ENCODE measurements at regions not wholly inside any gene's neighbourhood (a gene's known extent, or its start where the extent isn't known, plus 50 kb on each side); places are given as distances from the start of the nearest gene placed in this dataset.
A peak's percentile ranks its signal among the peaks of the same experiment; 100 is the strongest.

DNA sequence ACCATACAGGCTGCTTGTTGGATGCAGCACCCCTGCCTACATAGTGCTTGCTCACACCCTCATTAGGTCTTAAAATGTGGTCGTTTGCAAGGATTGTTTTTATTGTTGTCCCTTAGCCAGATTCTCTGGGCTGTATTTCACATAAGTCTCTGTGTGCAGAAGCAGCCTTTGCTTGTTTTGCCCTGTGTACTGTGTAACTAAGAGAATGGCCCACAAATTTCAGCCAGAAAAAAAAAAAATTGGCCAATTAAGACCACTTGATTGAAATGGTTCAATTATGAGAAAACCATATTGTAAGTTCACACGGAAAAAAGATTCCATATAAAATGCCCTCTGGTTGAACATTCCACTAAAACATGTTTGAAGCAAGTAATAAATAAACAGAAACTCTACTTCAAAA lies 377.1 kb upstream of the SOX11 start:
- DNase-seq = no peak

- no peak for DNase-seq
Observed at GRCh38 chr2:5315512-5315911, 376.7 kb upstream of the SOX11 start.

DNA sequence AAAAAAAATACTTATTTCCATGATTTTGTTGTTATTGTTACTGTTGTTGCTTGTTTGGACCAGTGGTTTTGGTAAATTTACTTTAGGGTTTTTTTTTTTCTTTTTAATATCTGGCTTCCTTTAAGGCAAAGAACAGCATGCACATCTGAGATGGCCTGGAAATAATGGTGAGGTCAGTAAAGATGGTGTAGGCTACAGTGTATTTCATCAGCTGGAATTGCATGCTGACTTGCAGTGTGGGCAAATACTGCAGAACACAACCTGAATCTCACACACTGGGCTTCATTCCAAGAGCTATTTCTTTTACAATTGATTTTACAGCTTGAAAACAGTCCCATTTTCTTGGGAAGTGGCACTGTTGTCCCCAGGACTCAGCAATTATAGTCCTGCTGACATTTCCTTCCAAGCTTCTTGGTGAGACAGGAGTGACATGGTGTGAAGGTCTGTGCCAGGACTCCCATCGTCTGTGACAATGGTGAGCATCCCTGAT lies 376.1 kb upstream of the SOX11 start:
- no peak for DNase-seq

DNA sequence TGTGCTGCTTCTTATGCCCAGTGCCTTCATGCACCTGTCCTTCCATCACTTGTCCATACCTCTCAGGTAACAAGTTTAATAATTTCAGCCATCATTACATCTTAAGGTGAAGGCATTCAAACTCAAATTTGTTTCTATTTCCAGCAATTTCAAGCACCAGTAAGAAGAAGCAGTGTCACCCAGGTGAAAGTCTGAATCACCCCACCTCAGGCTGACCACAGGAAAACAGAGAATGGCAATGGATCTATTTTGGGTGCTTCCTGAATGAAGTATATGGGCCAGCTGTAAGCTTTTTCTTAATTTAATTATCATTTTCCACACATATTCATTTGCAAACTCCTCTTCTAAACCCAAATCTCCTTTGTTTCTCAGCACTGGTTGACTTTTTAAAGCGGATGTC lies 372.7 kb upstream of the SOX11 start:
- no peak for DNase-seq

GRCh38 chr2:5322396-5322795 lies 369.8 kb upstream of the SOX11 start:
- DNase-seq = no peak

DNA sequence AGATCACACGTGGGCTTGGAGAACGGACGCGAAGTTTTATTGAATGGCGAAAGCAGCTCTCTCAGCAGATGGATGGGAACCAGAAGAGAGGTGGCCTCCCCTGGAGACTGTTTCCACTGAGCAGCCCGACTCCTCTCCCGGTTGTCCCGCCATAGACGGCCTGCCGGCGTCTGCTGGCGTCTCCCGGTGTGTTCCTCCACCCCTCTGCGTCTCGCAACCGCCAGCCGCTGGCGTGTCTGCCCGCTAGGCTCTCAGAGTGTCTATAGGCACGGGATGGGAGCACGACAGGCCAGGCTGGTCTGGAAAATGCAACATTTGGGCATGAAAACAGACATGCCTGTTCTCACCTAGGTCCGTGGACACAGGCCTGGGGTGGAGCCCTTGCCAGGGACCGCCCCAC lies 366.7 kb upstream of the SOX11 start:
- DNase-seq = no peak

DNA sequence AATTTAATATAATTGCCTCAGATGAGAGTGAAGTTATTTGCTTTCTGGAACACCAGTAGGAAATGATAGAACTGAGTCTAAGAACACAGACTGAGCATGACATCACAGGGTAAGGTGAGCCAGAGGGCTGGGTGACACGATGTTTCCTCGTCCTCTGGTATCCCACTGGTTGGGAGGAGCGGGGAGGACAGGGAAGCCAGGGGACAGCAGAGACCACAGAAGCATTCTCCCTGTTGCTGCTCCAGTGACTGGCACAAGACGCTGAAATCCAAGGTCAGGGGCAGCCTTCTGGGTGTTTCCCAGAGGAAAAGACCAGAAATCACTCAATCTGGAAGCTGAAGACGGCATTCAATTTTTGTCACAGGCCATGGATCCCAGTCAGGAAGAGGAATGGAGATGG lies 363.4 kb upstream of the SOX11 start:
- DNase-seq = no peak

DNA sequence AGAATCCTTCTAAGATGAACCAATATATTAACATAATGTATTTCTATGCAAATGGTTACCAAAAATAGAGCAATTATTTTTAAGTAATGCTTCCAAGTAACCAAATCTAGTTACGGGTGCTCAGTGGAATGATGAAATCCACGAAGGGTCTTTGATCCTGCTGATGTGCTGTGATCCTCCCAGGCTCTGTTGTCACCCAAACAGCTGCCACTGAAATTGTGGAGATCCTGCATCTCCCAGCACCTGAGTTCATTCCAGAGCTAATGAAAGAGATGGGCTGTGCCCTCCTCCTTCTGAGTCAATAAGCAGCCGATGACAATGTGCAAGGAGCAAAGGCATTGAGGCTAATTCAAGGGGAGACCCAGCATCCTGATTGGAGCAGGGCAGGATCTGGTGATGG lies 362.4 kb upstream of the SOX11 start:
- DNase-seq = no peak

DNA sequence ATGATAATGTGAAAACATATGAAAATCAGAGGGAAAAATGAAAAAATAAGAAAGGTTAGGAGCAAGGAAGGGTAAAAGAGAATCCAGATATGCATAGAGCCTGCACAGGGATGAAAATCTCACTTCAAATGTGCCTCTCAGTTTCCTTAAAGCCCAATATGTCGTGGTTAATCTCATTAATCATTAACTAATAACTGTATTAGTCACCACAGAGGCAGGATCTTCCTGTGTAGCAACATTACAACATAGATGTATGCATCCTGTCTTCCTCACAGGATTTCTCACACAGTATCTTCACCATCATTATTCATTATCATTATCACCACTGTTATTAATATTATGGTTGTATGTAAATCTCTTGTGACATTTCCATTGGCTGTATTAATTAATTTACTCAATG lies 361.2 kb upstream of the SOX11 start:
- no peak for DNase-seq

DNA sequence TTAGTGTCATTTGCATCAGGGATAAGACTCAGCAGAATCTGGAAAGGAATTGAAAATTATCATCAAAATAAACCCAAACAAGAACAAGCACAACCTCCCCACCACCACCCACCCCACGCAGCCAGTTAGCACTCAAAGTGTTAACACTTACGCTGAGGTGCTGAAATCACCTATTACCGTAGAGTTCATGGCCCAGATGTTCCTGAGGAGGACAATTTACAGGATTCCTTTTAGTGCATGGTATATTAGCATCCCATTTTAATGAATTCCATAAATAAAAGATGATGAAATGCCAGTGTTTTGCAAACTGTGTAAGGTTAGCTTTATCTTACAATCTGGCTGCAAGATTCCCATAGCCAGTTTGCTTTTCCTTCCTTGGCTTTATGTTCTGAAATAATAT lies 359.3 kb upstream of the SOX11 start:
- no peak for DNase-seq

DNA sequence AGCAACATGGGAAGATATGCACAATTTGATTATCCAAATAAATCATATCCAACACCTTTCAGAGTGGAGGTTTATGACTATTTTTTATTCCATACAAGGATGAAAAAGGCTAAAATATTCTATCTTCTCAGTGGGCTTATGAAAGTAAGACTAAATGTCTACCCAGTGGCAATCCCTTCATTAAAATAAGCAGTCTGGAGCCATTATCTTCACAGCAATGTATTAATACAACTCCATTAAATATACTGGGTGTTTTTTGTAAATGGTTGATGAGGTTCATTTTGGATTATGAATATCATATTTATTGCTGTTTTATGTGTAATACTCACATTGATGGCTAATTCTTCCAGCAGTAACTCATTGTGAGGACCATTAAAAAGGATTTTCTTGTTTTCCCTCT lies 352.7 kb upstream of the SOX11 start:
- no peak for DNase-seq

DNA sequence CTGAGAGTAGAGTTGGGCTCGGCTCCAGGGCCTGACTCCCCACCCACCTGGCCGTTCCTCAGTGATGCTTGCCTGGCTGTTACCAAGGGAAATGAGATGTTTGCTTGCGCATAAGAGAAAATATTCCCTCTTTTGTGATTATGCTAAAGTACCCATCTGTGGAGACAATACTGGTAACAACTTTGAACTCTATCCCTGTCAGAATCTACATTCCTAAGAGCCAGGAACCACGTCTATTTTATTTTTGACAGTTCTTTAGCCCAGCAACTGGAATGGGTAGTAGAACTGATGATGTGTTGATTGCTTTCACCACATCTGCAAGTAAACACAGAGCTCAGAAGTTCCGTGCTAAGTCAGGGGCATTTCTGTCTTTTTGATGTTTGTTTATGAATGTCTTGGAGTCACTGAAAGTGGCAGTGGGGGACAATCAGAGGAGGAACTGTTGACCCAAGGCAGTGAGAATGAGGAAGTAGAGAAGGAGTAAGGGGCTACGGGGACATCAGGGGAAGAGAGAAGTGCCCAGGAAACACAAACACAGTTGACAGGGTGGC lies 348.3 kb upstream of the SOX11 start:
- no peak for DNase-seq

- DNase-seq = no peak
Observed at GRCh38 chr2:5352286-5352685, 339.9 kb upstream of the SOX11 start.

DNA sequence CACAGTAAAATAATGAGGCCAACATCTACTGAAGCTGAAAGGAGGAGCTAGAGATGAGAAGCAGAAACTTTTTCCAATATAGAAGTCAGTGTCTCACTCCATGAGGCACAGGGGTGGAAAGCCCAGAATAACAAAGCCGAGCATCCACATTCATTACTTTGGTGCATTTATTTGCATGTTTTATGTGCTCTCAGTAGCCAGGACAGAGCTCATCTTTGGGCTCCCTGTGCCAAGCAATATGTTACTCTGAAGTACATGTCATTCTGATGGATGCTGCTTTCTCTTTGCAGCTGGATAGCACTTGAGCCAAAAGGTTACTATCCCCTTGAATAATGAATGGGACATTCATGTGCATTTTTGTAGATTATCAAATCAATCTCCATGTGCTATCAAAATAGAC lies 338.6 kb upstream of the SOX11 start:
- no peak for DNase-seq

- no peak for DNase-seq
Observed at GRCh38 chr2:5359397-5359796, 332.8 kb upstream of the SOX11 start.

DNA sequence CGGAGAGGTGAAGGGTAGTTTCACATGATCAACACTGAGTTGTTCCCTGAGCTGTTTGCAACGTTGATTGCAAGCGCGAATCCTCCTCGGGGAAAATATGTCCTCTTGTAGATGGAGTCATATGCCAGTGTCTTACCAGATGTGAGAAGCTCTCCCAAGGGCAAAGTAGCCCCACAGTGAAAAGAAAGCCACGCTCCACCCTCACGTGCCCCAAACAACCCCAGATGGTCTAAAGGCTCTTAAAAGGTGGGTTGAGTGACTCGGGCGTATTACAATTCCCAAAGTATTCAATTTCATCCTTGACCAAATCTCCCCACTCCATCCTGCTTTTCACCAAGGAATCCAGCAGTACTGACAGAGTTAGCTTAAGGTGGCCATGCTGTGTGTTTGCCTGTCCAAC lies 332.1 kb upstream of the SOX11 start:
- no peak for DNase-seq

DNA sequence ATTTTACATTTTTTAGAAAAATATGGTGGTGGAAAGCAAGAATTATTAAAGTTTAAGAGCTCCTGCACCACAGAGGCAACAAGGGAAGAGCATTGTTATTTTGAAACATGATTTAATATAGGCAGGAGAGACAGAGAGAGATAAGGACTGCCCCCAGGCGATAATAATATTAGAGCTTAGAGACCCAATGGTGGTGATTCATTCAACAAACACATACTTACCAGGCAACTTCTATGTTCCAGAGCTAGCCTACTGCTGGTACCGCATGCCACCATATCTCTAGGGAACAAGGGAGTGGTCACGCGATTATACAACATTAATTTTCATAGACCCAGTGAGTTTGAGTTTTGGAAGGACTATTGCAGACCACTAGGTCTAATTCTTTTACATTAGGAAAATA lies 327.8 kb upstream of the SOX11 start:
- DNase-seq = no peak

- peak; percentile 18 for DNase-seq
Observed at GRCh38 chr2:5365871-5366461, 326.2 kb upstream of the SOX11 start.

- no peak for DNase-seq
Observed at GRCh38 chr2:5367321-5367720, 324.9 kb upstream of the SOX11 start.

- DNase-seq = no peak
Observed at GRCh38 chr2:5368263-5368662, 323.9 kb upstream of the SOX11 start.

GRCh38 chr2:5369510-5369909 lies 322.7 kb upstream of the SOX11 start:
- DNase-seq = no peak

GRCh38 chr2:5370158-5370557 lies 322.0 kb upstream of the SOX11 start:
- no peak for DNase-seq

GRCh38 chr2:5372141-5372540 lies 320.0 kb upstream of the SOX11 start:
- DNase-seq = no peak

DNA sequence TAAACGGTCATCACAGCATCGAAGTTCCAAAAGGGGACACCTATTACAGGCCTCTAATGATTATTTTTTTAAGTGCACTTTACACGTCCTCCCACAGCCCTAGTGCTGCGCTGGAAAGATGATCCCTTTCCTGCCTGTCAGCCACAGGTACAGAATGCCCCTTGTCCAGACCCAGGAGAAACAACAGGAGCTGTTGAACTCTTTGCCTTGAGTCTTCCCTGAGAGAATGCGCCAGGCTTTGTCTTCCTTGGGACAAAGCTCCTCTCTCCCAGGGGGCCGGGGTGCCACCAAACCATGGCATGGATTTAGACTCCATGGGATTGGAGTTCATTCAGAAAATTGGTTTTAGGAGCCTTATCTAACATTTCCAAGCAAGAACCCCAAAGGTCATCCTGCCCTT lies 319.0 kb upstream of the SOX11 start:
- no peak for DNase-seq

DNA sequence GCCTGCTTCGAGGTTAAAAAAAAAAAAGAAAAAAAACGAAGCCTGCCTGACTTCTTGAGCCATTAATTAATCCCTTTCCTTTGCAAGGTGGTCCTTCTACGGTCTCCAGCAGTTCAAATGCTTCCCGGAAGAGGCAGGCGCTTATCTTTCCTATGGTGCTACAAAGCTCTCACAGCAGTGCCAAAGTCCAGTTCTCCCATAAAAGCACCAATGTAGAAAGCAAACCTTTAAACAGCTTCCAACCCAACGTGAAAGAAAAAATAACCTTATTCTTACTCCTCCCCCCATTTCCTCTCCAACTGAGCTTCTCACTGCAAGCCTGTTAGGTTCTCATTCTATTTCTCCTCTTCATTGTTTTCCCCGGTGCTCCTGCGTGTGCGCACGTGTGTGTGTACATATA lies 317.4 kb upstream of the SOX11 start:
- no peak for DNase-seq
